ENCODE measurements at regions not wholly inside any gene's neighbourhood (a gene's known extent, or its start where the extent isn't known, plus 50 kb on each side); places are given as distances from the start of the nearest gene placed in this dataset.

DNA sequence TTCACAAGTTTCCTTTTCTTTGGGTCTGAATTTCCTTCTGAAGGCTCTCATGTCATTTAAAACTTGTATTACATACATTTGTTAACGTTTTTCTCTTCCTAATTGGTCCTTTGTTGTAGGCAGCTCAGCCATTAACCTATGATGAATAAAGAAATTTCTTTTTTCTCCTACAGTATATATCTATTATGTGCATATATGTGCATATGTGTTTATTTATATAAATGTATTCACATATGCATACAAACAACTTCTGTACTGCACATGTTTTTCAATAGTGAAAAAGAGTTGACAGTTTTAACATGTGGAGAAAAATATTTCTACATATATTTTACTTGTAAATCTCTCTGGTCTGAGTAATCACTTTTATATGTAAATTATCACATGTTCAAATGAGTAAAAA lies 1674.9 kb upstream of the PCDH20 start:
- TF ChIP-seq CTCF (IDR thresholded peaks at IDR 0.05; ENCODE audit: extremely low read depth, missing control alignments), result no peak
- no peak for DNase-seq (ENCODE audit: low spot score)

GRCh38 chr13:63088226-63088625 lies 1672.6 kb upstream of the PCDH20 start:
- TF ChIP-seq CTCF (IDR thresholded peaks at IDR 0.05; ENCODE audit: extremely low read depth, missing control alignments), result no peak
- DNase-seq (ENCODE audit: low spot score), result no peak

DNA sequence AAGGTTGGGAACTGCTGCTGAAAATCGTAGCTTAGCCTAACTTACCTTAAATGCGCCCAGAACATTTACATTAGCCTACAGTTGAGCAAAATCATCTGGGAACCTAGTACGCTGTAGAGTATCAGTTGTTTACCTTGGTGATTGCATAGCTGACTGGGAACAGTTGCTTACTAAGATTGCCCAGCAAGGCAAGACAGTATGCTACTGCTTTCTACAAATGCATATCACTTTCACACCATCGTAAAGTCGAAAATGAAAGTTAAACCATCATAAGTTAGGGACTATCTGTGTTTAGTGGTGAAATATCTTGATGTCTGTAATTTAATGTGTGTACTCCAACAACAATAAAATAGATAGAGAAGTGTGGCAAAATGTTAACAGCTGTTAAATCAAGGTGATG lies 1670.6 kb upstream of the PCDH20 start:
- no peak for TF ChIP-seq CTCF (IDR thresholded peaks at IDR 0.05; ENCODE audit: extremely low read depth, missing control alignments)
- no peak for DNase-seq (ENCODE audit: low spot score)

GRCh38 chr13:63085851-63086250 lies 1670.2 kb upstream of the PCDH20 start:
- TF ChIP-seq CTCF (IDR thresholded peaks at IDR 0.05; ENCODE audit: extremely low read depth, missing control alignments), result no peak
- no peak for DNase-seq (ENCODE audit: low spot score)

DNA sequence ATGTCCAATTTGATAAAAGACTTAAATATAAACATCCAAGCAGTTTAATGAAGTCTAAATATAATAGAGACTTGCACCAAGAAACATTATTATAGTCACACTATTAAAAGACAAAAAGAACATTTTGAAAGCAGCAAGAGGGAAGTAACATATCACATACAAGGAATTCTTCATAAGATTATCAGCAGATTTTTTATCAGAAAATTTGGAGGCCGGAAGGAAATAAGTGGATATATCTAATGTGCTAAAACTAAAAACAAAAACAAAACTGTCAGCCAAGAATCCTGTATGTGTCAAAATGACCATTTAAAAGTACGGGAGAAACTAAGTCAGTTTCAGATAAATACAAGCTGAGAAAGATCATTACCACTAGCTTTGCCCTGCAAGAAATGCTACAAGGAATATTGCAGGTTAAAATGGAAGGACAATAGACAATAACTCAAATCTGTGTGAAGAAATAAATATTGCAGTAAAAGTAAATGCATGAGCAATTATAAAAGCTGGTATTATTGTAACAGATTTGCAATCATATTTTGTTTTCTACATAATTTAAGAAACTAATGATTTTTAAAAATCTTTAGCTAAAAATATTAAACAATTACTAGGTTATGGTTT lies 1665.9 kb upstream of the PCDH20 start:
- DNase-seq (ENCODE audit: low spot score), result no peak
- no peak for TF ChIP-seq CTCF (IDR thresholded peaks at IDR 0.05; ENCODE audit: extremely low read depth, missing control alignments)

GRCh38 chr13:63075126-63075525 lies 1659.5 kb upstream of the PCDH20 start:
- no peak for TF ChIP-seq CTCF (IDR thresholded peaks at IDR 0.05; ENCODE audit: extremely low read depth, missing control alignments)
- DNase-seq (ENCODE audit: low spot score), result no peak

- no peak for DNase-seq (ENCODE audit: low spot score)
- TF ChIP-seq CTCF (IDR thresholded peaks at IDR 0.05; ENCODE audit: extremely low read depth, missing control alignments), result no peak
These were observed 1634.6 kb upstream of the PCDH20 start for GRCh38 chr13:63050287-63050686.
